CD4-positive, alpha-beta T cell (primary cell): ENCODE measurements at regions not wholly inside any gene's neighbourhood (a gene's known extent, or its start where the extent isn't known, plus 50 kb on each side); places are given as distances from the start of the nearest gene placed in this dataset.

Experiments
- ATAC-seq: fragments of 200-7000 bp; cut with Tn5 transposase; one replicate; pipeline ENCODE4 v1.10.0; 2022; ENCODE audit warnings: mild to moderate bottlenecking; ENCODE audit not compliant: poor library complexity
- CTCF ChIA-PET: fragments of 350-600 bp; sonication (Branson Sonifier 250); formaldehyde crosslinking; loops from one replicate; lab custom pipeline; 2021; ENCODE audit warnings: antibody characterized with exemption, inconsistent platforms; lab: Charles Lee
- POLR2A ChIA-PET: fragments of 350-600 bp; sonication (Branson Sonifier 250); formaldehyde crosslinking; loops from one replicate; lab custom pipeline; 2021; ENCODE audit warnings: antibody characterized with exemption, inconsistent platforms; lab: Charles Lee
- DNase-seq, 14 experiments: peaks; one replicate each; pipeline ENCODE4 v3.0.0-alpha.2; 2013 to 2020; ENCODE audit warnings: mixed read lengths in 2 of 14
- H3K27ac ChIP-seq, 2 donors: one replicate each; pipeline versions ENCODE4 v1.5.1 to v1.7.0; 2013; ENCODE audit warnings: low read length in 2 of 2, low read depth in 1 of 2, mild to moderate bottlenecking in 1 of 2
- H3K27me3 ChIP-seq, 2 experiments: 1 replicate in 1 of 2; 2 replicates in 1 of 2; pipeline versions ENCODE4 v1.6.1 to v1.7.0; 2013; ENCODE audit warnings: low read length in 2 of 2, control low read depth in 1 of 2, mild to moderate bottlenecking in 1 of 2, moderate library complexity in 1 of 2; ENCODE audit not compliant: insufficient read depth in 2 of 2, control insufficient read depth in 1 of 2
- H3K36me3 ChIP-seq: one replicate; pipeline ENCODE4 v1.6.1; 2013; ENCODE audit warnings: low read length, control low read depth; ENCODE audit not compliant: insufficient read depth
- H3K4me1 ChIP-seq: one replicate; pipeline ENCODE4 v1.6.1; 2013; ENCODE audit warnings: low read length, control low read depth; ENCODE audit not compliant: insufficient read depth
- H3K4me3 ChIP-seq: one replicate; pipeline ENCODE4 v1.5.1; 2013; ENCODE audit warnings: mild to moderate bottlenecking, low read length, moderate library complexity
- H3K9me3 ChIP-seq, 2 experiments: 1 replicate in 1 of 2; 2 replicates in 1 of 2; pipeline versions ENCODE4 v1.6.1 to v1.7.0; 2013; ENCODE audit warnings: low read length in 2 of 2, mild to moderate bottlenecking in 2 of 2, control low read depth in 1 of 2, moderate library complexity in 1 of 2; ENCODE audit not compliant: control insufficient read depth in 1 of 2, insufficient read depth in 1 of 2
- H3K27ac Mint-ChIP-seq: one replicate; pipeline ENCODE4 v1.8.0; 2020; ENCODE audit warnings: mixed read lengths
- H3K27me3 Mint-ChIP-seq: one replicate; pipeline ENCODE4 v1.8.0; 2021; ENCODE audit warnings: mixed read lengths
- H3K36me3 Mint-ChIP-seq: one replicate; pipeline ENCODE4 v1.8.0; 2021; ENCODE audit warnings: low read depth, mixed read lengths
- H3K4me1 Mint-ChIP-seq: one replicate; pipeline ENCODE4 v1.8.0; 2021; ENCODE audit warnings: low read depth, mixed read lengths
- H3K4me3 Mint-ChIP-seq: one replicate; pipeline ENCODE4 v1.8.0; 2020; ENCODE audit warnings: mild to moderate bottlenecking, mixed read lengths
- H3K9me3 Mint-ChIP-seq: one replicate; pipeline ENCODE4 v1.8.0; 2020; ENCODE audit warnings: mixed read lengths
- CTCF ChIP-seq: fragments of 200-600 bp; IDR thresholded peaks from one replicate; pipeline ENCODE4 v1.8.0; 2022; ENCODE audit warnings: antibody characterized with exemption, mild to moderate bottlenecking
- intact Hi-C, 2 experiments: fragments of 100-400 bp; cut with DNase I in 1 of 2; cut with micrococcal nuclease in 1 of 2; formaldehyde crosslinking; loops; one replicate each; pipeline versions ENCODE4 v1.15.1 to v1.9.0; 2023 to 2025; cut with DNase I, micrococcal nuclease

DNA sequence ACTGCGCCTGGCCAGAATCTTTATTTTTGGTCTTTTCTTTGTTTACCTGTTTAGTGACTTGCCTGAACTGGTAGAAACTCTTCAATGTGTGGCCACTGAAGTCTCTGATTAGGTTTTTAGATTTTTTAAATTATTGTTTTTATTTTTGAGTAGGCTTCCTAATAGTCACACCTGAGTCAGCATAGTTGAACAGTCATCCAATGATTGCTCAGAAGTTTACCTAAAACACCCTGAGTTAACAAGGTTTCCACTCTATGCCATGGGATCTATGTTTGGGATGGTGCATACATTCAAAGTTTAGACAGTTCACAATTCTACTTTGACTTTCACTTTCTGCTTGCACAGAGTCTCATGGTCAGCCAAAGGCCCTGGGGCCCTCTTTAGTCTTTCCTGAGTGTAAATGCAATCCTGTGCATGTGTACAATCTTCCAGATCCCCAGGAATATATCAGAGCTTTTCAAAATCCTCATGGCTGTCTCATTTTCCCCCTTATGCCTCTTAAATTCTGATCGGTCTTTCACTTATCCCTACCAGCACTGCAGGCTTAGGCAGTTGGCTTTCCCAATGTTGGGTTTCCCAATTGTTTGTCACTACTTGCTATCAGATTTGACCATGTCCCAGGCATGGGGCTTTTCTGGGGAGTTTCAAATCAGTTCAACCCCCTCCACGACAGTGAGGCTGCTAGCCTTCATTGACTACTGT lies 114.4 kb upstream of the RAB3GAP2 start:
- no peaks in the 10 kb centered on the region for H3K4me1 ChIP-seq
- H3K4me3 ChIP-seq, result no peak overlapping the region
- no peaks in the 10 kb centered on the region for H3K9me3 ChIP-seq
- ATAC-seq (no peak), DNase-seq (no peak)
- peaks cover 8% of the 10 kb centered on the region for H3K9me3 Mint-ChIP-seq
- intact Hi-C loops, result no loop called here
- no peak for TF ChIP-seq CTCF
- peaks cover 0 to 3% of the 10 kb centered on the region in 2 experiments for H3K27me3 ChIP-seq
- no peak overlapping the region for H3K4me3 Mint-ChIP-seq
- ChIA-PET POLR2A (no interaction called here), CTCF (no interaction called here)
- H3K4me1 Mint-ChIP-seq, result no peaks in the 10 kb centered on the region
- H3K36me3 Mint-ChIP-seq, result no peaks in the 10 kb centered on the region
- H3K27ac ChIP-seq, result no peak overlapping the region
- no peaks in the 10 kb centered on the region for H3K36me3 ChIP-seq
- no peak overlapping the region for H3K27ac Mint-ChIP-seq
- peaks cover 30% of the 10 kb centered on the region for H3K27me3 Mint-ChIP-seq

DNA sequence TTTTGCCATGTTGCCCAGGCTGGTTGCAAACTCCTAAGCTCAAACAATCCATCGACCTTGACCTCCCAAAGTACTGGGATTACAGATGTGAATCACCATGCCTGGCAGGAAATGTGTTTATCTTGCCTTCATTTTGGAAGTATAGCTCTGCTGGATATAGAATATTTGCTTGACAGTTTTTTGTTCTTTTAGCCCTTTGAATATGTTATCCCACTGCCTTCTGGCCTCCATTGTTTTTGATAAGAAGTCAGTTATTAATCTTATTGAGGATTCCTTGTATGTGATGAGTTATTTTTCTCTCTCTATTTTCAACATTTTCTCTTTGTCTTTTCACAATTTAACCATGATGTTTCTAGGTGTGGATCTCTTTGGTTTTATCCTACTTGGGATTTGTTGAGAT lies 112.9 kb upstream of the RAB3GAP2 start:
- H3K9me3 ChIP-seq, result no peaks in the 10 kb centered on the region
- no peak overlapping the region for H3K27ac ChIP-seq
- no peak for DNase-seq
- Mint-ChIP-seq H3K27me3 (peaks cover 36% of the 10 kb centered on the region), H3K4me3 (no peak overlapping the region), H3K27ac (no peak overlapping the region), H3K9me3 (peaks cover 9% of the 10 kb centered on the region), H3K4me1 (no peaks in the 10 kb centered on the region), H3K36me3 (no peaks in the 10 kb centered on the region)
- ChIA-PET CTCF (no interaction called here), POLR2A (no interaction called here)
- intact Hi-C loops, result no loop called here
- TF ChIP-seq CTCF, result no peak
- H3K36me3 ChIP-seq, result no peaks in the 10 kb centered on the region
- no peaks in the 10 kb centered on the region for H3K4me1 ChIP-seq
- H3K27me3 ChIP-seq, result peaks cover 0 to 6% of the 10 kb centered on the region in 2 experiments
- ATAC-seq, result no peak
- H3K4me3 ChIP-seq, result no peak overlapping the region

GRCh38 chr1:220382994-220383393 lies 110.7 kb upstream of the RAB3GAP2 start:
- peaks cover 0 to 5% of the 10 kb centered on the region in 2 experiments for H3K9me3 ChIP-seq
- Mint-ChIP-seq H3K27me3 (peaks cover 28% of the 10 kb centered on the region), H3K9me3 (peaks cover 9% of the 10 kb centered on the region), H3K4me3 (no peak overlapping the region), H3K27ac (no peak overlapping the region), H3K4me1 (no peaks in the 10 kb centered on the region), H3K36me3 (no peaks in the 10 kb centered on the region)
- H3K27ac ChIP-seq, result no peak overlapping the region
- intact Hi-C loops, result no loop called here
- no peaks in the 10 kb centered on the region for H3K4me1 ChIP-seq
- ATAC-seq (no peak), DNase-seq (no peak)
- CTCF ChIA-PET, result no interaction called here
- POLR2A ChIA-PET, result interaction anchor here (1.3 kb wide), 1 partner anchor 11 kb away, joined by 4 read pairs; no protein-coding TSS in a partner anchor
- no peaks in the 10 kb centered on the region for H3K36me3 ChIP-seq
- H3K4me3 ChIP-seq, result no peak overlapping the region
- no peak for TF ChIP-seq CTCF
- H3K27me3 ChIP-seq, result peaks cover 0 to 3% of the 10 kb centered on the region in 2 experiments
